Osteoblast (primary cell): ENCODE measurements at regions not wholly inside any gene's neighbourhood (a gene's known extent, or its start where the extent isn't known, plus 50 kb on each side); places are given as distances from the start of the nearest gene placed in this dataset.
A peak's percentile ranks its signal among the peaks of the same experiment; 100 is the strongest.

Experiments used
- DNase-seq: peaks from one replicate; pipeline ENCODE4 v3.0.0; 2011; ENCODE audit warnings: low spot score, mixed read lengths; ENCODE audit not compliant: insufficient read length; ENCODE audit errors: missing footprints
- H2AFZ ChIP-seq: 2 replicates; pipeline ENCODE4 v1.6.0; 2011; ENCODE audit warnings: mild to moderate bottlenecking, low read length
- H3K27ac ChIP-seq: 2 replicates; pipeline ENCODE4 v1.5.1; 2011; ENCODE audit warnings: mild to moderate bottlenecking, low read depth, low read length, moderate library complexity
- H3K27me3 ChIP-seq: 2 replicates; pipeline ENCODE4 v1.6.0; 2012; ENCODE audit warnings: mild to moderate bottlenecking, control low read depth, inconsistent platforms, low read length, moderate library complexity; ENCODE audit not compliant: insufficient read depth
- H3K36me3 ChIP-seq: 2 replicates; pipeline ENCODE4 v1.5.1; 2011; ENCODE audit warnings: mild to moderate bottlenecking, low read length, control low read depth, moderate library complexity; ENCODE audit not compliant: insufficient read depth
- H3K4me1 ChIP-seq: 2 replicates; pipeline ENCODE4 v1.5.1; 2011; ENCODE audit warnings: mild to moderate bottlenecking, low read length, control low read depth, moderate library complexity; ENCODE audit not compliant: insufficient read depth
- H3K4me2 ChIP-seq: 2 replicates; pipeline ENCODE4 v1.6.0; 2011; ENCODE audit warnings: mild to moderate bottlenecking, low read length; ENCODE audit not compliant: insufficient read depth
- H3K4me3 ChIP-seq: fragments of 200-600 bp; sonication (generic); 3 replicates; pipeline ENCODE4 v1.5.1; 2012; ENCODE audit warnings: mild to moderate bottlenecking, low read length, inconsistent platforms; ENCODE audit not compliant: insufficient read depth
- H3K79me2 ChIP-seq: 2 replicates; pipeline ENCODE4 v1.6.0; 2012; ENCODE audit warnings: mild to moderate bottlenecking, low read length, control low read depth, inconsistent platforms; ENCODE audit not compliant: insufficient read depth
- H3K9me3 ChIP-seq: 2 replicates; pipeline ENCODE4 v1.5.1; 2011; ENCODE audit warnings: low read depth, low read length, control low read depth
- H4K20me1 ChIP-seq: 2 replicates; pipeline ENCODE4 v1.6.0; 2012; ENCODE audit warnings: mild to moderate bottlenecking, low read length, control low read depth; ENCODE audit not compliant: insufficient read depth
- CTCF ChIP-seq: IDR thresholded peaks from 2 replicates; pipeline ENCODE4 v1.5.1; 2011; ENCODE audit warnings: mild to moderate bottlenecking, low read depth, low read length, moderate library complexity; ENCODE audit errors: extremely low read depth

- Histone ChIP-seq H3K79me2 (no peaks in the 10 kb centered on the region), H3K9me3 (no peaks in the 10 kb centered on the region), H3K4me2 (no peak overlapping the region), H3K27ac (no peak overlapping the region), H2AFZ (no peak overlapping the region), H3K4me3 (no peak overlapping the region), H3K27me3 (no peaks in the 10 kb centered on the region), H4K20me1 (no peaks in the 10 kb centered on the region), H3K36me3 (no peaks in the 10 kb centered on the region), H3K4me1 (peaks cover 24% of the 10 kb centered on the region)
- no peak for DNase-seq
- peak; percentile 63 for TF ChIP-seq CTCF
Observed at GRCh38 chr6:54621285-54621684, 225.3 kb upstream of the FAM83B start.

GRCh38 chr6:54624216-54624615 is 222.4 kb upstream of the FAM83B start:
- no peaks in the 10 kb centered on the region for H3K79me2 ChIP-seq
- no peaks in the 10 kb centered on the region for H3K9me3 ChIP-seq
- peaks cover 9% of the 10 kb centered on the region for H3K4me1 ChIP-seq
- no peak overlapping the region for H2AFZ ChIP-seq
- no peaks in the 10 kb centered on the region for H3K27me3 ChIP-seq
- no peak overlapping the region for H3K4me3 ChIP-seq
- H3K27ac ChIP-seq: peak overlapping the region; percentile 1
- no peak overlapping the region for H3K4me2 ChIP-seq
- no peaks in the 10 kb centered on the region for H4K20me1 ChIP-seq
- no peaks in the 10 kb centered on the region for H3K36me3 ChIP-seq
- TF ChIP-seq CTCF: no peak
- DNase-seq: no peak

GRCh38 chr6:54624779-54625178 is 221.8 kb upstream of the FAM83B start:
- DNase-seq: no peak
- Histone ChIP-seq H3K4me3 (no peak overlapping the region), H3K79me2 (no peaks in the 10 kb centered on the region)

GRCh38 chr6:54629131-54629530 is 217.4 kb upstream of the FAM83B start:
- TF ChIP-seq CTCF: no peak
- DNase-seq: no peak
- no peaks in the 10 kb centered on the region for H3K9me3 ChIP-seq

More at GRCh38 chr6:54624779-54625178, 221.8 kb upstream of the FAM83B start:
- H3K27me3 ChIP-seq: no peaks in the 10 kb centered on the region
- H3K4me2 ChIP-seq: no peak overlapping the region
- TF ChIP-seq CTCF: no peak
- no peaks in the 10 kb centered on the region for H3K9me3 ChIP-seq
- no peaks in the 10 kb centered on the region for H4K20me1 ChIP-seq
- H2AFZ ChIP-seq: no peak overlapping the region
- no peak overlapping the region for H3K27ac ChIP-seq
- no peaks in the 10 kb centered on the region for H3K36me3 ChIP-seq
- H3K4me1 ChIP-seq: peaks cover 9% of the 10 kb centered on the region

More at GRCh38 chr6:54629131-54629530, 217.4 kb upstream of the FAM83B start:
- peaks cover 9% of the 10 kb centered on the region for H3K4me1 ChIP-seq
- no peaks in the 10 kb centered on the region for H3K79me2 ChIP-seq
- no peak overlapping the region for H3K4me2 ChIP-seq
- H4K20me1 ChIP-seq: no peaks in the 10 kb centered on the region
- H3K27me3 ChIP-seq: no peaks in the 10 kb centered on the region
- H3K27ac ChIP-seq: no peak overlapping the region
- H3K4me3 ChIP-seq: no peak overlapping the region
- no peak overlapping the region for H2AFZ ChIP-seq
- H3K36me3 ChIP-seq: no peaks in the 10 kb centered on the region
